Smooth muscle cell (in vitro differentiated cells): ENCODE measurements at regions not wholly inside any gene's neighbourhood (a gene's known extent, or its start where the extent isn't known, plus 50 kb on each side); places are given as distances from the start of the nearest gene placed in this dataset.

Experiments
- DNase-seq: peaks from one replicate; lab custom pipeline; 2025; ENCODE audit not compliant: unreplicated experiment; lab: John Stamatoyannopoulos, UW
- H2AFZ ChIP-seq: fragments of 200-600 bp; sonication (generic); 2 replicates; pipeline ENCODE4 v1.6.0; 2016; ENCODE audit warnings: antibody characterized with exemption, low read depth, mild to moderate bottlenecking
- H3F3A ChIP-seq: fragments of 200-600 bp; sonication (generic); 2 replicates; pipeline ENCODE4 v1.6.0; 2017; ENCODE audit warnings: antibody characterized with exemption, low read depth
- H3K27ac ChIP-seq: fragments of 200-600 bp; sonication (generic); 2 replicates; pipeline ENCODE4 v1.5.1; 2016; ENCODE audit warnings: low read depth, mild to moderate bottlenecking
- H3K27me3 ChIP-seq: fragments of 200-600 bp; sonication (generic); 2 replicates; pipeline ENCODE4 v1.6.1; 2016; ENCODE audit warnings: low read depth, mild to moderate bottlenecking
- H3K36me3 ChIP-seq: fragments of 200-600 bp; sonication (generic); 2 replicates; pipeline ENCODE4 v1.5.1; 2016; ENCODE audit warnings: low read depth
- H3K4me1 ChIP-seq: fragments of 200-600 bp; sonication (generic); 2 replicates; pipeline ENCODE4 v1.5.1; 2016; ENCODE audit warnings: low read depth
- H3K4me2 ChIP-seq: fragments of 200-600 bp; sonication (generic); 2 replicates; pipeline ENCODE4 v1.6.0; 2016; ENCODE audit warnings: mild to moderate bottlenecking
- H3K4me3 ChIP-seq: fragments of 200-600 bp; sonication (generic); 2 replicates; pipeline ENCODE4 v1.5.1; 2016; ENCODE audit warnings: mild to moderate bottlenecking
- H3K79me2 ChIP-seq: fragments of 200-600 bp; sonication (generic); 2 replicates; pipeline ENCODE4 v1.6.0; 2016; ENCODE audit warnings: low read depth, mild to moderate bottlenecking
- H3K9ac ChIP-seq: fragments of 200-600 bp; sonication (generic); 2 replicates; pipeline ENCODE4 v1.6.0; 2016; ENCODE audit warnings: low read depth
- H3K9me3 ChIP-seq: fragments of 200-600 bp; sonication (generic); replicated peaks from 2 replicates; pipeline ENCODE4 v1.5.1; 2016; ENCODE audit warnings: low read depth
- H4K20me1 ChIP-seq: fragments of 200-600 bp; sonication (generic); 2 replicates; pipeline ENCODE4 v1.6.0; 2016; ENCODE audit warnings: low read depth
- CTCF ChIP-seq: fragments of 200-600 bp; sonication (generic); IDR thresholded peaks from 2 replicates; pipeline ENCODE4 v1.5.1; 2017; ENCODE audit warnings: borderline replicate concordance, mild to moderate bottlenecking, antibody characterized with exemption; ENCODE audit not compliant: insufficient read depth, poor library complexity, severe bottlenecking
- WGBS: methylation state at CpG from one replicate; pipeline ENCODE4 v1.1.7; 2016; ENCODE audit warnings: low lambda C conversion rate; 5-methylcytosine and 5-hydroxymethylcytosine counted together

- no peak for TF ChIP-seq CTCF
- H3K9me3 ChIP-seq, result no peaks in the 10 kb centered on the region
- no peak overlapping the region for H3K4me3 ChIP-seq
- WGBS, result 100% methylated on average over 1 of the region's 1 CpG
- no peaks in the 10 kb centered on the region for H4K20me1 ChIP-seq
- H3F3A ChIP-seq, result no peaks in the 10 kb centered on the region
- no peak overlapping the region for H2AFZ ChIP-seq
- H3K27me3 ChIP-seq, result no peaks in the 10 kb centered on the region
- H3K79me2 ChIP-seq, result no peaks in the 10 kb centered on the region
- no peaks in the 10 kb centered on the region for H3K4me1 ChIP-seq
- H3K27ac ChIP-seq, result no peak overlapping the region
- H3K36me3 ChIP-seq, result no peaks in the 10 kb centered on the region
- H3K9ac ChIP-seq, result no peak overlapping the region
- no peak for DNase-seq
- H3K4me2 ChIP-seq, result no peak overlapping the region
These were observed 638.2 kb upstream of the SOX9 start for GRCh38 chr17:71482625-71483024.

GRCh38 chr17:71484546-71484945, 636.3 kb upstream of the SOX9 start:
- Histone ChIP-seq H2AFZ (no peak overlapping the region), H3K9me3 (no peaks in the 10 kb centered on the region)
- 72% methylated on average over 1 of the region's 1 CpG for WGBS

DNA sequence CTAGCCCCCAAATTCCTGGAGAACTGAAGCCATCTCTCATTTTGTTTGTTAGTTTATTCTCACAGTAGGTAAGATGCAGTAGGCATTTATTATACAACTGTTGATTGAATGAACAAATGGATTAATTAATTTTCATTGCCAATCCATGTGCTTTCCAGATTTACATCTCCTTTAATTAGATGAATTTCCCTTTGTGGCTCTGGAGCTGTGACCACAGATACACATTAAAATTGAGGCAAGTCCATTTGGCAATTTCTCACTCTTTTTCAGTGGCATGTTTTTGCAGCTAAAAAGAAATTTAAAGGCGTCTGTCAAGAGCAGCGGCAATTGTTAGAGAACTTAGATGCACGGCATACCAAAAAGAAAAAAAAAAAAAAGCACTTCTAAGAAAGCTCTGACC, 635.4 kb upstream of the SOX9 start:
- 96% methylated on average over 3 of the region's 3 CpGs for WGBS
- no peaks in the 10 kb centered on the region for H3K36me3 ChIP-seq
- no peaks in the 10 kb centered on the region for H3K79me2 ChIP-seq
- H4K20me1 ChIP-seq, result no peaks in the 10 kb centered on the region
- H3K4me2 ChIP-seq, result no peak overlapping the region
- H3K27me3 ChIP-seq, result no peaks in the 10 kb centered on the region
- H3K9me3 ChIP-seq, result no peaks in the 10 kb centered on the region
- H3F3A ChIP-seq, result no peaks in the 10 kb centered on the region
- H2AFZ ChIP-seq, result no peak overlapping the region
- no peak overlapping the region for H3K27ac ChIP-seq
- H3K4me3 ChIP-seq, result no peak overlapping the region
- H3K9ac ChIP-seq, result no peak overlapping the region
- no peak for TF ChIP-seq CTCF
- H3K4me1 ChIP-seq, result no peaks in the 10 kb centered on the region
- no peak for DNase-seq

More at GRCh38 chr17:71484546-71484945, 636.3 kb upstream of the SOX9 start:
- TF ChIP-seq CTCF, result no peak
- Histone ChIP-seq H3K79me2 (no peaks in the 10 kb centered on the region), H3K27me3 (no peaks in the 10 kb centered on the region), H3K9ac (no peak overlapping the region), H4K20me1 (no peaks in the 10 kb centered on the region), H3F3A (no peaks in the 10 kb centered on the region), H3K27ac (no peak overlapping the region), H3K4me2 (no peak overlapping the region), H3K4me1 (no peaks in the 10 kb centered on the region), H3K4me3 (no peak overlapping the region), H3K36me3 (no peaks in the 10 kb centered on the region)
- DNase-seq, result no peak

GRCh38 chr17:71486261-71486660, 634.6 kb upstream of the SOX9 start:
- H3K4me2 ChIP-seq, result no peak overlapping the region
- H2AFZ ChIP-seq, result no peak overlapping the region
- no peaks in the 10 kb centered on the region for H3F3A ChIP-seq
- H3K4me3 ChIP-seq, result no peak overlapping the region
- H3K9me3 ChIP-seq, result no peaks in the 10 kb centered on the region
- TF ChIP-seq CTCF, result no peak
- no peaks in the 10 kb centered on the region for H3K4me1 ChIP-seq
- H3K9ac ChIP-seq, result no peak overlapping the region
- H3K79me2 ChIP-seq, result no peaks in the 10 kb centered on the region
- H3K27me3 ChIP-seq, result no peaks in the 10 kb centered on the region
- H3K36me3 ChIP-seq, result no peaks in the 10 kb centered on the region
- H3K27ac ChIP-seq, result no peak overlapping the region
- DNase-seq, result no peak
- H4K20me1 ChIP-seq, result no peaks in the 10 kb centered on the region
